ENCODE measurements at regions not wholly inside any gene's neighbourhood (a gene's known extent, or its start where the extent isn't known, plus 50 kb on each side); places are given as distances from the start of the nearest gene placed in this dataset.

GRCh38 chr1:95652423-95652965, 418.5 kb downstream of the RWDD3 start (continued):
- no peak for TF ChIP-seq ZNF654 (tag by site-specific recombination; IDR thresholded peaks at IDR 0.05; ENCODE audit: low read depth)
- TF ChIP-seq ZNF391 (tag by site-specific recombination; IDR thresholded peaks at IDR 0.05; ENCODE audit: borderline replicate concordance, low read depth): no peak
- no peak for TF ChIP-seq ZNF664 (tag by site-specific recombination; IDR thresholded peaks at IDR 0.05)
- TF ChIP-seq ZNF548 (tag by site-specific recombination; IDR thresholded peaks at IDR 0.05): no peak
- TF ChIP-seq PBX3 (CRISPR knock-in tag; IDR thresholded peaks at IDR 0.05): no peak
- TF ChIP-seq ZNF341 (tag by site-specific recombination; IDR thresholded peaks at IDR 0.05; ENCODE audit: low read depth): no peak
- no peak for TF ChIP-seq ZNF530 (tag by site-specific recombination; IDR thresholded peaks at IDR 0.05; ENCODE audit: low read depth)
- TF ChIP-seq SCRT2 (tag by site-specific recombination; IDR thresholded peaks at IDR 0.05): no peak
- no peak for TF ChIP-seq ZBTB11 (tag by site-specific recombination; conservative IDR thresholded peaks at IDR 0.05; ENCODE audit: low read depth)
- TF ChIP-seq ZNF660 (tag by site-specific recombination; IDR thresholded peaks at IDR 0.05): no peak
- TF ChIP-seq ZNF248 (tag by site-specific recombination; IDR thresholded peaks at IDR 0.05): no peak
- no peak for TF ChIP-seq BCL11B (tag by site-specific recombination; IDR thresholded peaks at IDR 0.05; ENCODE audit: low read depth)

- H3K4me3 ChIP-seq (ENCODE audit: low read depth, low read length): no peak overlapping the region
- POLR2A ChIA-PET: no interaction called here
- H3K9me3 ChIP-seq (ENCODE audit: control insufficient read depth, insufficient read depth, low read depth, low read length): no peaks in the 10 kb centered on the region
- H3K4me1 ChIP-seq (ENCODE audit: control insufficient read depth, insufficient read depth, low read length): no peaks in the 10 kb centered on the region
- no peaks in the 10 kb centered on the region for H3K36me3 ChIP-seq (ENCODE audit: control insufficient read depth in 2 of 2, insufficient read depth in 1 of 2, low read length in 2 of 2)
- CTCF ChIA-PET: interaction anchor here (1.2 kb wide), 1 partner anchor 799 kb away, joined by 6 read pairs; no protein-coding TSS in a partner anchor
- no peak overlapping the region for H3K27ac ChIP-seq (ENCODE audit: extremely low read depth, low read depth, low read length)
- TF ChIP-seq GLIS1 (tag by site-specific recombination; IDR thresholded peaks at IDR 0.05) (no peak), ZBTB48 (tag by site-specific recombination; IDR thresholded peaks at IDR 0.05) (no peak), ZBTB7A (tag by site-specific recombination; IDR thresholded peaks at IDR 0.05; ENCODE audit: low read depth) (no peak), ZNF488 (tag by site-specific recombination; IDR thresholded peaks at IDR 0.05) (no peak), ZNF792 (tag by site-specific recombination; IDR thresholded peaks at IDR 0.05) (no peak), KLF17 (tag by site-specific recombination; IDR thresholded peaks at IDR 0.05) (no peak), ZFP3 (tag by site-specific recombination; IDR thresholded peaks at IDR 0.05; ENCODE audit: low read depth) (no peak), ZNF747 (tag by site-specific recombination; IDR thresholded peaks at IDR 0.05) (no peak), ZSCAN4 (tag by site-specific recombination; IDR thresholded peaks at IDR 0.05) (no peak), ZNF776 (tag by site-specific recombination; IDR thresholded peaks at IDR 0.05; ENCODE audit: borderline replicate concordance) (no peak), ZNF549 (tag by site-specific recombination; IDR thresholded peaks at IDR 0.05) (no peak), GLIS2 (tag by site-specific recombination; IDR thresholded peaks at IDR 0.05) (no peak), ZBTB11 (tag by site-specific recombination; conservative IDR thresholded peaks at IDR 0.05; ENCODE audit: low read depth) (no peak), ZNF292 (tag by site-specific recombination; IDR thresholded peaks at IDR 0.05; ENCODE audit: borderline replicate concordance, low read depth) (no peak), WT1 (tag by site-specific recombination; IDR thresholded peaks at IDR 0.05) (no peak), ZNF140 (tag by site-specific recombination; IDR thresholded peaks at IDR 0.05) (no peak)
Measured at GRCh38 chr1:95653618-95654017, 419.6 kb downstream of the RWDD3 start.

Data from HEK293 (cell line).